HG02943 (cell line): ENCODE measurements at regions not wholly inside any gene's neighbourhood (a gene's known extent, or its start where the extent isn't known, plus 50 kb on each side); places are given as distances from the start of the nearest gene placed in this dataset.

Source experiments
- ATAC-seq: cut with Tn5 transposase; IDR thresholded peaks from one replicate; pipeline ENCODE4 v1.9.1; 2021; ENCODE audit warnings: mild to moderate bottlenecking, low read depth, moderate library complexity; ENCODE audit not compliant: unreplicated experiment

DNA sequence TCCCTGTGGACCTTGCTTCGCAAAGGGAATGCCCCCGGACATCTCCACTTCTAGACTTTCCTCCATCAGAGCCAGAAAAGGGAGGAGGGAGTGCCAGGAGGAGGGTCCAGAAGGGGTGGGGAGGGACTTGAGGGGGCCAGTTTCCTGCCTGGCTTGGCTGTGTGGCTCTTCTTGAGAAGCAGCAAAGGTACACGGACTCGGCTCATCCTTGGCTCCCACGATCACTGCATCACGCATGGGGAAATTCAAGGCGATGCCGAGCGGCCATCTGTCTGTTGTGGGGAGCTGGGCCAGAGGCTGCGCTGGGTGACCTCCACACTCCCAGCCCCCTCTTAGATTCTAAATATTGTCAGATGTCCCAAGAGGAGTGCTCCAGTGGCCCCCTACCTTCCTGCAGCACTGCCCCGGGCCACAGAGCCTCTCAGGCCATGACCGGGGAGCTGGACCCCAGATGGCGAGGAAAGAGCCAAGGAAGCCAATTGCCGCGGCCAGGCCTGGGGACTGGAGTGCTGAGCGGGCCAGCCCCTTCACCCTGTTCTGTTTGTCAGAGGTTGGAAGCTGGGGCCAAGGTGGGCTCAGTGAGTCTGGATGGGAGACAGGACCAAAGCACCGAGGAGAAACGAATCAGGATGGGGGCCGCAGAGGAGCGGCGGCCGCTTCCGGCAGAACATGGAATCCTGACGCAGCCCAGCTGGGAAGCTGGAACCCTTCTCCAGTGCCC, 104.5 kb downstream of the RBFOX3 start:
- no peak for ATAC-seq

DNA sequence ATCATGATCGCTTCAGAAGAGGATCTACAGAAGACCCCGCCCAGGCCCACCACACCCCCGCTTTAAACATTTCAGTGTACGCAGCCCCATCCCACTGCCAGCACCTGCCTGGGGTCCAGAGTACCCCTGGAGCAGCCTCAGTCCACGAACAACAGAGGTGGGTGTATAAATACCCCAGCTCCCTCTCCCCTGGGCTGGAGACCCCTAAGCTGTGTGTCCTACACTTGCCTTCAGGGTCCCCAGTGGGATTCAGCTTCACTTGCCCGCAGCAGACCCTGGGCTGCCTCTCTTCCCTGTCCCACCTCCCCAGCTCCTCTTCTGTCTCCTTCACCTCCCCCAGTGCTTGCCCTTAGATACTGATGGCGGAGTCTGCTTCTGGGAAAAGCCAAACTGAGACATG, 105.7 kb downstream of the RBFOX3 start:
- no peak for ATAC-seq

DNA sequence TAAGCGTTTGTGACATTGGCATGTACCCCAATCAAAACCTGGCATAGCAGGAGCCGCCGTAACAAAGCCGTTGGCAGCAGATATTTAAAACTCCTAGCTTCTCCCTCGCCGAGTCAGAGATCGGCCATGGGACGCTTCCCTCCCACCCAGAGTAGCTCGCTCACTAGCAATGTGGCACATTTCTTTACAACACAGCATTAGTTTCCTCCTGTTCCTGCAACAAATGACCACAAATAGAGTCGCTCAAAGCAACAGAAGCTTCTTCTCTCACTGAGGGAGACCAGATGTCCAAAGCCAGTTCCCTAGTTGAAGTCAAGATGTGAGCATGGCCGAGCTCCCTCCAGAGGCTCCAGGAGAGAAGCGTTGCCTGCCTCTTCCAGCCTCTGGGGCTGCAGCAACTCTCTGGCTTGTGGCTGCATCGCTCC, 106.7 kb downstream of the RBFOX3 start:
- no peak for ATAC-seq

DNA sequence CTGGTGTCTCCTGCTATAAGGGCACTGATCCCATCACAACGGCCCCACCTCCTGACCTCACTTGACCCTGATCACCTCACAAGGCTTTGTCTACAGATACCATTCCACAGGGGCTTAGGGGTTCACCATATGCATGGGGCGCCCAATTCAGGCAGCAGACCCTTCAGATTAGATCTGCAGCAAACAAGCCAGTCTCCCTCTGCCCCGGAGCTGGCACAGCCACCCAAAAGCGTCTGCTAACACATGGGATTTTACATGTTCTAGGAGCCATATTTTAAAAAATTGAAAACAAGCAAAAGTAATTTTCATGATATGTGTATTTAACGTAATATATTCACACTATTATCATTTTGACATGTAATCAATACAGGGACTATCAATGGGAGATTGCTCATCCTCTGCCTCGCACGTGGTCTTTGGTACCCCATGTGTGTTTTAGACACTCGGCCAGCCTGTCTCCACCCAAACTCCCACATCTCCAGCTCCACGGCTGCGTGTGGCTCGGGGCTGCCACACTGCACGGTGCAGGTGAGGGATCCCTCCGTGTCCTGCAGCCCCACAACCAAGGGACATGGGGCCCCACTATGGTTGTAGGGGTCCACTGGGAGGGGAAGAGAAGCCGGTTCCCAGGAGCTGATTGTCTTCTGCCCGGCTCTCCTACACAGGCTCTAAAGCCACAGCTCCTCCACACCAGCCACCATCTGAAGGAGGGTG, 107.6 kb downstream of the RBFOX3 start:
- no peak for ATAC-seq

DNA sequence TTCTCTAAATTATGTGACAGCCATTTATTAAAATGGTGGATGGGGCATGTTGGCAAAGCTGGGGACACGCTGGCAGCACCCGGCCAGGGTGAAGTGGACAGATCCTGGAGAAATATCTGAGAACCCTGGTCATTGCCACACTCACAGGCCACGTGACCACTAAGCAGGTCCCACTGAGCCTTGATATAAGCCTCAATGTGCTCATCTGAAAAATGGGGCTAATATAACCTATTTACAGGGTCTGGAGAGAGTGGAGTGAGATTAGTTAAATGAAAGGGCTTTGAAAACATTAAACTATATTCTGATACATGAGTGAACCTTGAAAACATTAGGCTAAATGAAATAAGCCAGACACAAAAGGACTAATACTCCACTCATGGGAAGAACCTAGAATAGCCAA, 108.9 kb downstream of the RBFOX3 start:
- no peak for ATAC-seq

DNA sequence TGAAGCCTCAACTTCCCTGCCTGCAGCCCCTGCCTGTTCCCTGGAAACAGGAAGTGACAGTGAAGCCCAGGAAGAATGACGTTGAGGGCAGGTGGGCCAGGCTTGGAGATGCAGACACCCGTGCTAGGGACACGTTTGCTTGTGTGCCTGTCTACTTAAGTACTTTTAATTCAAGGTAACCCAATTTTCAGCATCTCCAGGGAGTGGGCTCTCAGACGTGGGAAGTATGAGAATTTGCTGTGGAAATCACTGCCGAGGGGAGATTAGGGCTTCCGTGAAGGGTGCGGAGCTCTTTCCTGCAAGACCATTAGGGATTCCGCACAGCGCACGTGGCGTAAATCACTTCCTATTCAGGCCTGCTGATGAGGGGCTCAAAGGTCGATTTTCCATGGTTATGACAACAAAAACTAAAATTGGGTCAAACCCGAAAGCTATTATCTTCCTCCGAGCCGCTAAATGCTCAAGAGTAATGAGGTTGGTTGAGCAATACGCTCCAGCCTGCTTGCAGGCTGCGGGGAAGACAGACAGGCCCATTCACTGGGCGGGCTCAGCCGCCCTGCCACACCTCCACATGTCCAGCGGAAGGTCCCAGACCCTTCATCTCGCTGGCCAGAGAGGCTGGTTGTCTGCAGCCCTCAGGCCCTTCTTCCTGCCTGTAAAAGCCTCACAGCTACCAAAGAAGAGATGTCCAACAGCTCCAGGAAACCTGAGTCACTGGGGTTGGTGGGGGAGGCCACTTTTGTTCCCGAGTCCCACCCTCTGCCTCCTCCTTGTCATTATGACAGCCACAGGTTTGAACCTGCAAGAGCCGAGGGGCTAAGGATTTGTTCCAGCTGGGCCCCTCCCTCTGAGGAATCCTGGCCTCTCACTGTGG, 109.9 kb downstream of the RBFOX3 start:
- ATAC-seq, result no peak

DNA sequence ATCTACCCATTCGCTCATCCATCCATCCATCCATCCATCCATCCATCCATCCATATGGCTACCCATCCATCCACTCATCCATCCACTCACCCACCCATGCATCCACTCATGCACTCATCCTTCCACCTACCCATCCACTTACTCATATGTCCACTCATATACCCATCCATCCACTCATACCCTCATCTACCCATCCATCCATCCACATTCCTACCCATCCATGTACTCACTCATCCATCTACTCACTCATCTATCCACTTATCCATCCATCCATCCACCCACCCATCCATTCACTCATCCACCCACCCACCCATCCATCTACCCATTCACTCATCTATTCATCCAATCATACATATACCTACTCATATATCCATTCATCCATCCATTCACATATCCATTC, 112.0 kb downstream of the RBFOX3 start:
- ATAC-seq, result no peak

DNA sequence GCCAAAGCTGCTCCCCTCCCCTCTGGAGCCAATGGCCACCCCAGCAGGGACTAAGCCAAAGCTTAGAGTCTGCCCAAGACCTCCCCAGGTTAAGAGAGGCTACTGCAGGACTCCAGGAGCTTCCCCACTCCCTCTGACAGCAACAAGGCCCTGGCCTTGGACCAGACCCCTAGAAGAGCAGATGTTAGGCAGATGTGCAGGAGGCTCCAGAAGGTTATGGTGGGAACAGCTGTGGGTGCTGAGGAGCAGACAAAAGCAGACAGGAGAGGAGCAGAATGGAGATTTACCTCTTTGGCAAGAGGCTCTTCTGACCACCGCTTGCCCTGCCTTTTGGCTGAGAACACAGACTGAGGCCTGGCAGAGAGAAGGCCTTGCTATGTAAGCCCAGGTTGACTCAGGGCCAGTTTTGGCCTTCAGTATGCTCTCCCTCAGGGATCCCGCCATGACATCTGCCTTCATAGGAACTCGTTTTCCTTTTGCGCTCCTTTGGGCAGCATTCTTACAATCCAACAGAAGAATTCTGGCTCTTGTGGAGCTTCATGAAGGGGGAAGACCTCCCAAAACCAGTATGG, 113.0 kb downstream of the RBFOX3 start:
- no peak for ATAC-seq

DNA sequence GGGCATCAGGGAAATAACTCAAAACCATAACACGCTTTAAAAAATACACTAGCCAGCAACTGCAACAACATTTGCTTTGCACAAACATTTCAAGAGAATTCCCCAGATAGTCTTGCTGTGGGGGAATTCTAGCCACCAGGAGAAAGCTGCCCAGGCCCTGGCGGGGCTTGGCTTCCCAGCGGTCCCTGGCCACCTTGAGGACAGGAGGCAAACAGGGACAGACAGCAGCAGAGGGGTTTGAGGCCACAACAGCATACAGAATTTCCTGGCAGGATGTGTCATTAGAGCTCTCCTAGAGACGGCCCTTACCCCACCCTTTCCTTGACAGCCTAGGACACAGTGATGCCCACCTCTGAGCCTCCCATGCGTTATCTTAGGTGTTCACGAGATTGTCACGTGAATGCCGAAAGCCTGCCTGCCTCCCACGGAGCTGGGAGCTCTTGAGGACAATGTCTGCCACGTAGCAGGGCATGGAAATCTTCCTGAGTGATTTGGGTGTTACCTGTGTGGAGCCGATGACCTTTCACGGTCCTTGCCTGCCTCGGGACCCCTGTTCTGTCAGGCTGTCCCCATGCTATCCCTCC, 114.3 kb downstream of the RBFOX3 start:
- ATAC-seq, result no peak

DNA sequence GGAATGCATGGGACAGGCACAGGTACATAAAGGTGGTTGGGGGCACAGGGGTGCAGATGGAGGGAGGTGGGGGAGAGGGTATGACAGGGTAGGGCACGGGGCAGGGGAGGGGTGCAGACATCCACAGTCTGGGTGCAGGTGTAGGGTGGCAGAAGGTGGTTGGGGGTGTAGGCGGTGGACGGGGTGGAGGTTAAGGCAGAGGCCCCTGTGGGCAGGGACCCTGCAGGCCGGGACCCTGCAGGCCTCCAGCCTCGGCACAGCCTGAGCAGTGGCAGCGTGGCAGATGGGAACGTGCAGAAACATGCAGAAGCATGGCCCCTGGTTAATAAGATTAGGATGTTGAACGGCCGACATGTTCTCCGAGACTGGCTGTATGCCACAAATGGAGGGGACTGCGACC, 115.2 kb downstream of the RBFOX3 start:
- ATAC-seq, result no peak

DNA sequence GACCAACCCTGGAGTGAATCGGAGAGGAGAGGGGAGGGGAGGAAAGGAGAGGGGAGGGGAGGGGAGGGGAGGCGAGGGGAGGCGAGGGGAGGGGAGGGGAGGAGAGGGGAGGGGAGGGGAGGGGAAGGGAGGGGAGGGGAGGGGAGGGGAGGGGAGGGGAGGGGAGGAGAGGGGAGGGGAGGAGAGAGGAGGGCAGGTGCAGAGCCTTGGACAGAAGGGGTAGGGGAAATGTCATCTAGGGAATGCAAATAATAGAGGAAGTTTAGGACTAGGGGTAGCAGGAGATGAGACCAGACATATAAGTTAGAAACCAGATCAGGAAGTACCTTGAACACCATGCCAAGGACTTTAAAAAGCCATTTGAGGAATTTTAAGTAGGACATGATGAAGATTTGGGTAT, 119.8 kb downstream of the RBFOX3 start:
- no peak for ATAC-seq

DNA sequence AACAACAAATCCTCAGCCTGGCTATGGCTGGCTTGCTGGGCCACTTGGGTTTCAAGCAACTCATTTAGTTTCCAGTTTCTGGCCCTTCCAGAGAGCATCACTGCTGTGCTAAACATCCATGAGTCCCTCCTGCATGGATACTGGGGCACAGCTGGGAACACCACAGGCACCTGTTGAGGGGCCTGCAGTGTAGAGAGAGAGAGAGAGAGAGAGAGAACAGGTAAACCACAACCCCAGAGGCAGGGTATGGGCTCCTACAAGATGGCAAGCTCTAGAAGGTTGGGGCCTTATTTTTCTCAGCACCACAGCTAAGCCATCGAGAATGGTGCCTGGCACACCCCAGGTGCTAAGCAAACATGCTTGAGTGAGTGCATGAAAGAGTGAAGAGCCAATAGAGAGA, 120.3 kb downstream of the RBFOX3 start:
- no peak for ATAC-seq

DNA sequence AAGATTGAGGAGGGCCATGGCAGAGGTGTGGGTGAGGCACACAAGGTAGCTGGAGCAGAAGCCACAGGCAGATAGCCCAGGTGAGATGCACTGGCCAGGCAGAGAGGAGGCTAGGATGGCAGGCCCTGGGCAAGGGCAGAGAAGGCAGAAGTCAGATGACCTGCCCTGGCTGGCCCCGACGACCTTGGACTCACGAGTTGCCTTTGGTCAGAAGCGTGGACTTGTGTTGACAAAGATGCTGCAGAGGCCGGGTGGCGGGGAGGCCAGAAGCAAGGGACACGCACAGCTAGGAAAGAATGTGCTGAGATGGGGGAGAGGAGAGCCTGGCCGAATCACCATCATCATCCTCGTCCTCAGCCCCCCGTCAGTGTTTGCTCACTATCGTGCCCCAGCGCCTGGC, 123.7 kb downstream of the RBFOX3 start:
- ATAC-seq, result no peak

DNA sequence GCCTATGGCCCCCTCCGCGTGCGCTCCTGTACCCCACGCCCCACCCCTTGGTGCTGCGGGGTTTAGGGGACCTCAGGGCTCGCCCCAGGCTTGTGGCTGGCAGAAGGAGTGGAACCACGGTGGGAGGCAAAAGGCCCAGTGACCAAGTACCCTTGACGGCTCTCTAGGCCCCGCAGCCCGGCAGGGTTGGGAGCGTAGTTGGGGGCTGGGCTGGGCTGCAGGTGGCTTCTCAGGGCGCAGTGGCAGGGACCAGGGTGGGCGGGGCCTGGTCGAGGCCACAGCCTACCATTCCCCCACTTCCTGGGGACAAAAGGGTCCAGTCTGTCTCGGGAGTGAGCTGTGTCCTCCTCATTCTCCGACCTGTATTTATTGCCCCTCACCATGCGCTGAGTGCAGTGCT, 124.9 kb downstream of the RBFOX3 start:
- no peak for ATAC-seq

DNA sequence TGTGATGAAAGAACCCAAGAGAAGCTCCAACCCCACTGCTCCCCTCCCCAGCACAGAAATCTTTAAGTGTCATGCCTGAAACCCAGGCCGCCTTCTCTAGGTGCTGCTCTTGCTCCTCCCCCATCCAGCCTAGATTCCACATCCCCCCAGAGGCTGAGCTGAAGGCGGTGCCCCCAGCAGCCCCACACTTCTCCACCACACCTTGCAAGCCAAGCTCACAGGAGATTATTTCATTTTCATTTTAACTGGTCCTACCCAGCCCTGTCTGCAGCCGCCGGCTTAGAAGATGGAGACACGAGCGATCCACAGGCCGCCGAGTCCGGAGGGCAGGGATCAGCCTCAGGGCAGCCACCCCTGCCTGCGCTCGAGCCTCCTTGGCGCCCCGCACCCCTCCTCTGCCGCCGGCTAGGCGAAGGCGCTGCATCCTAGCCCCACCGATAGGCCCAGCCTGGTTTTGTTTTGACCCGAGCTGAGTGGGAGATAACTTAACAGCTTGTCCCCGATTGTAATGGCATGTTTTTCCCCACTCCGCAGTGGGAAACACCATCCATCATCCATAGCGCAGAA, 125.3 kb downstream of the RBFOX3 start:
- ATAC-seq, result no peak

DNA sequence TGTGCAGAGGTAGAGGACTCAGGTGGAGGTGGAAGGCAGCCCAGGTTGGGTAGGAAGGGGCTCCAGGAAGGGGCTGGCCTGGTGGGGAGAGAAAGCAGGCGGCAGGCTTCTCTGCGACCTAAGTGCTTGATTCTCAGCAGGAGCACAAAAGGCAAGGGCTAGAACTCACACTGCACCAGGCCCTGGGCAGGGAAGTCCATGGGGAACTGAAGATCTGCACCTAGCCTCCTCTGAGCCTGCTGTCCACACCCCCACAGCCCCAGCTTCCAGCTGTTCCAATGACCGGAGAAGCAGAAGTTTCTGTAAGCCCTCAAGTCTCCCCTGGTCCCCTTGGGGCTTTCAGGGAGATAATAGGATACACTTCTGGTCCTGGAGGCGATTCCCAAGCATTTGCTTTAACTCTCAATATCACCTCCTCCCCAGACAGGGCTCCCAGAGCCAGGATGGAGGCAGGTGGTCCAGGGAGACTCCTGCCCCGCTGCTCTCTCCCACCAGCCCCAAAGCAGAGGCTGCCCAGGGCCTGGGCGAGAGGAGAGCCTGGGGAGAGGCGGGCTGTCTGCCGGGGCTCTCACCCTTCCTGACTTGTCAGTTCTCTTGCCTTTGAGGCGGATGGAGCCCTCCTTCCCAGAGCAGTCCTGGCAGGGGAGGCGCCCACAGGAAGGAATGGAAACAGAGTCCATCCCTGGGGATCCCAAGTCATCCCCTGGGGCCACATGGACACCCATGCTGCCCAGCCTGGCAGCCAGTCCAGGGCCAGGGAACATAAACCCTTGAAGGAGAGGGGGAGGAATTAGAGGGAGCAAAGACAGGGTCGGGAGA, 126.0 kb downstream of the RBFOX3 start:
- no peak for ATAC-seq

DNA sequence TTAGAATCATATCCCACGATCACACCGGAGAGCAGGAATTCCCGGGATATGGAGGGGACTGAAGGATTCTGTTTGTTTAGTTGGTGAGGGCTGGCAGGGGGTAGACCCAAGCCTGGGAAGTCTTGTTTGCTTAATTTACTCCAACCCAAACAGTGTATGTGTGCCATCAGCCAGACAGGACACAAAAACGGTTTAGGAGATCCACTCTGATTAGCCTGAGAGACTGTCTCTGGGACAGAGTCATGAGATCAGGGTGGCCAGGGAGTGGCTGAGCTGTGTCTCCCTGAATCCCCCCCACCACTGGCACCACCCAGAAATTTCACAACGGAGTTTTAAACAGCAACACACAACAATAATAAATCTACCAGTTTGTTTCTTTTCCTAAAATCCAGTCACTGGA, 127.0 kb downstream of the RBFOX3 start:
- no peak for ATAC-seq

DNA sequence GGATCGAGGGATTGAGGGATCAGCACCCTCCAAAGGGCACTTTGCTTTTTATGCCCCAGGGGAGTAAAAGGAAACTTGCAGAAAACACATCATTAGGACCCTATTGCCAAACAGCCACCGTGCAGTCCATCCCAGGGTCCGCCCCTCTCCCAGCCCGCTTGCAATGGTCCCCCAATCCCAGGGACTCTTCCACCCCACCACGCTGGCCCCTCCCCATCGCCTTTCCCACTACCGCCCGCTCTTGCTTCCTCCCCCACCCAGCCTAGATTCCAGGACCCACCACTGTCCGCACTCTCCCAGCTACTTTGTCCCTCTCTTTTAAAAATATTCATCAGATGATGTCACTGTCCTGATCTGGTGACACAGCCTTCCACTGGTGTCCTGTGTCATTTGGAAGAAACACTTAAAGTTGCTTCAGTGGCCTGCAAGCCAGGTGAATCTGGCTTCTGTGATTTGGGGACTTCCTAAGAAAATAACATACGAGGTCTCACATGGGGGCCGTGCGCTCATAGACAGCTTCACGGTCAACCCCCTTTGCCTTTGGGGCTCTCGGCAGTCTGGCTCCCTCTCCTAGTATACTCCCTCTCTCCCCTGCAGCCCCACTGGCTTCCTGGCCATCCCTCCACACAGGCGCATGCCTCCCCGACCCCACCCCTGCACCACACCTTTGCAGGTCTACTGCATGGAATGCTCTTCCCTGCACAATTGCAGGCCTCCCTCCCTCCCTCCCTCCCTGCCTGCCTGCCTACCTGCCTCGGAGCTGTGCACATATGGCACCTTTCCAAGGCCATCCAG, 127.9 kb downstream of the RBFOX3 start:
- ATAC-seq, result no peak

DNA sequence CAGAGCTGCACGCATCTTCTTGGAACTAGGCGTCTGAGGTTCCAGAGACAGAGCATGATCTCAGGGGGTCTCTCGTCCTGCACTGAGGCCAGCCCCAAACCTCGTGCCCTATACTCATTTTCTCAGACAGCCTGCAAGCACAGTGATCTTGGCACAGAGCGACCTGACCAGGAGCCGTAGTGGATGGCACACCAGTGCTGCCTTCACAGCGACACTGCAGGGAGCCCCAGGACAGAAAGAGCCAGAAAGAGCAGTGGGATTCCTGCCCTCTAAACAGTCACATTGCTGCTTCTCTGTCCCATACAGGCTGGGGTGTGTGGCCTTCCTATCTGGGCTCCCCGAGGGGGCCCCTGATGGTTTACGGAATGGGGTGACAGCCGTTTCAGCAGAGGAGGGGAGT, 131.0 kb downstream of the RBFOX3 start:
- no peak for ATAC-seq
